Adipocyte (in vitro differentiated cells): ENCODE measurements at regions not wholly inside any gene's neighbourhood (a gene's known extent, or its start where the extent isn't known, plus 50 kb on each side); places are given as distances from the start of the nearest gene placed in this dataset.
"Not testable (repeated sequence)": the region's sequence is repeated elsewhere in the genome, so short reads cannot be mapped to it uniquely, and the experiment has no call there.

Experiments used
- DNase-seq: peaks from one replicate; pipeline ENCODE4 v3.0.0-alpha.2; 2015; ENCODE audit warnings: low read depth
- H3K27me3 ChIP-seq: replicated peaks from 2 replicates; pipeline ENCODE4 v1.7.0; 2013; ENCODE audit warnings: mild to moderate bottlenecking, low read length, moderate library complexity; ENCODE audit not compliant: control insufficient read depth, insufficient read depth
- H3K36me3 ChIP-seq: 2 replicates; pipeline ENCODE4 v1.7.0; 2013; ENCODE audit warnings: low read length, mild to moderate bottlenecking, moderate library complexity; ENCODE audit not compliant: control insufficient read depth, insufficient read depth, severe bottlenecking
- H3K4me1 ChIP-seq: 2 replicates; pipeline ENCODE4 v1.7.0; 2013; ENCODE audit warnings: mild to moderate bottlenecking, low read length, moderate library complexity; ENCODE audit not compliant: control insufficient read depth, insufficient read depth
- H3K4me3 ChIP-seq: 2 replicates; pipeline ENCODE4 v1.7.0; 2013; ENCODE audit warnings: mild to moderate bottlenecking, low read length, moderate library complexity
- H3K9ac ChIP-seq: 2 replicates; pipeline ENCODE4 v1.7.0; 2013; ENCODE audit warnings: mild to moderate bottlenecking, low read length, moderate library complexity
- H3K9me3 ChIP-seq: 2 replicates; pipeline ENCODE4 v1.7.0; 2013; ENCODE audit warnings: mild to moderate bottlenecking, low read length, moderate library complexity; ENCODE audit not compliant: control insufficient read depth

DNA sequence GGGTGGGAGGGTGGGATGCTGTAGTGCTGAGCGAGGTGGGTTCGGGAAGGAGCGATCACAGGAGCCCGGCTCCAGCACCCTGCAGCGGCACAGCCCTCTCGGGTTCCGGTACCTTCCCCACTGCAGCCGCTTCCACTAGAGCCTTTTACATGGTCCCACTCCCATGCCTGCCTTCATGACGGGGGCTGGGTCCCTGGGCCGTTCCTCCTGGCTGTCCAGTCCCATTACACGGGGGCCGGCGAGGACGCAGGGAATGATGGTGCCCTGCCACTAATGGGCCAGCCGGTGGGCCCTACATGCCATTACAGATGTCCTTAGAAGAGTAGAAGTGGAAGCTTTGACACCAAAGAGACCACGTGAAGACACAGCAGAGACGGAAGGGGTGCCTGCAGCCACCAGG lies 104.6 kb upstream of the PPP1R26 start:
- no peak for DNase-seq
- no peaks in the 10 kb centered on the region for H3K4me1 ChIP-seq
- no peak overlapping the region for H3K9ac ChIP-seq
- H3K4me3 ChIP-seq, result no peak overlapping the region
- no peaks in the 10 kb centered on the region for H3K36me3 ChIP-seq
- peaks cover 10% of the 10 kb centered on the region for H3K9me3 ChIP-seq
- peaks cover 43% of the 10 kb centered on the region for H3K27me3 ChIP-seq

DNA sequence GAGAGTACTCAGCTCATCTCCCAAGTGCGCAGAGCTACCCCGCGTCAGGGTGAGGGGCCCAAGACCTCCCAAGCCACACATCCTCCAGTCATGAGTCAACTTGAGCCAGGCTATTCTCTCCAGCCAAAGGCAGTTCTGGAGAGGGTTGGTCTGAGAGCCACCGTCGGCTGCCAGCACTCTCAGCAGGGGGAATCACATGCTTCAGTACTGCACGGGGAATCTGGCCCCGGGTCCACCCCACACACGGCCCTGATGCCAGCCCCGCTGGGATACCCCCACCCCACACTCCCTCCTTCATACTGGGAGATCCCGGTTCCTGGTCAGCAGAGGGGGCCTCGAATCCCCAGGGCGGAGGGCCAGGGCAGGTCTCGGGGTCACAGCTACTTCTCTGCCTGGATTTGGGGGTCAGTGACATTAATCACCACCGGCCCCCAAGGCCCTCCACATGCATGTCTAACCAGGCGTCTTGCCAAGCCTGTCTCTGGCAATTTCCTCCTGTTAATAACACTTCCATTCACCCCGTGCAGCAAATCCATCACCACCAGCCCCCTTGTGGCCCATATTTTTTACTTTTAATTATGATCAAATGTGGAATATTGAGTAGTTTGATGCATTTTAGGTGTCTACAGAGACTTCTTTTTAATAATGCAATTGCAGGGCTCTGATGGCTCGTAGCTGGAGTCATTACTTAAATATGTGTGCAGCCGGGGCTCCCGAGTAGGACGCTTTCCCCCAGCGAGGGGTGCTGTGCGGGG lies 102.9 kb upstream of the PPP1R26 start:
- no peak for DNase-seq
- no peaks in the 10 kb centered on the region for H3K4me1 ChIP-seq
- peaks cover 35% of the 10 kb centered on the region for H3K27me3 ChIP-seq
- H3K9me3 ChIP-seq, result peaks cover 10% of the 10 kb centered on the region
- no peaks in the 10 kb centered on the region for H3K36me3 ChIP-seq
- H3K4me3 ChIP-seq, result no peak overlapping the region
- H3K9ac ChIP-seq, result no peak overlapping the region

DNA sequence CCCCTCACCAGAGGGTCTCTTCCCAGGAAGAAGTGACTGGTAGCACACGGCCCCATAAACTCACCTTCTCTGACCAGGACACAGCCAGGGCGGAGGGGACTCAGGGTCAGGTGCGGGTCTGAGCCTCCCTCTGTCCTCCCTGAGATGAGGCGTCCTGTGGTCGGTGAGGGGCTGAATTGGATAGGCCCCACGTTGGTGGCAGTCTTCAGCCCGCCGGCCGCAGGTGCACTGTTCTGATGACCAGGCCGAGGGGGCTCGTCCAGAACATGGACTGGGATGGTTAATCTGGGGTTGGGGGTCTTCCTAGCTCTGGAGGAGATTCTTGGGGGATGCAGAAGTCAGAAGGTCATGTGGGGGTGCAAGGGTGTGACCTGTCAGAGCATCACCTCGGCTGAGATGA lies 102.2 kb upstream of the PPP1R26 start:
- no peak overlapping the region for H3K9ac ChIP-seq
- H3K4me1 ChIP-seq, result no peaks in the 10 kb centered on the region
- no peak for DNase-seq
- H3K36me3 ChIP-seq, result no peaks in the 10 kb centered on the region
- peaks cover 34% of the 10 kb centered on the region for H3K27me3 ChIP-seq
- H3K9me3 ChIP-seq, result peaks cover 10% of the 10 kb centered on the region
- no peak overlapping the region for H3K4me3 ChIP-seq

DNA sequence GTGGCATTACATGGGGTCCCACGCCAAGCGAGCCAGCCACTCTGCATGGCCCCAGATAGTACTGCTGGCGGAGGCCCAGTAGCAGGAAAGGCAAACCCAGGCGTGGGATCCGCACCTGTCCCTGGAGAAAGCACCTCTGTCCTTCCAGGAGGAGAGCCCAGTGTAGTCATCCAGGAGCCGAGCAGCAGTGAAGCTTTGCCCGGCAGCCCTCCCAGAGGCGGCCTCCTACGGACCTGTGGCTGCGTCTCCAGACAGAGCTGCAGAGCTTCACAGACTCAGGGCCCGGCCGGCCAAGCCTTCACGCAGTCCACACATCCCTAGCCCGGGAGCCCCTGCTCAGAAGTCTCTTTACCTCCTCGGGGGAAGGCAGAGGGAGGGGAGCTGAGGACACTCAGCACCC lies 100.8 kb upstream of the PPP1R26 start:
- Histone ChIP-seq H3K4me3 (no peak overlapping the region), H3K9ac (no peak overlapping the region), H3K27me3 (peaks cover 29% of the 10 kb centered on the region), H3K4me1 (no peaks in the 10 kb centered on the region), H3K36me3 (no peaks in the 10 kb centered on the region), H3K9me3 (peaks cover 10% of the 10 kb centered on the region)
- DNase-seq, result no peak

DNA sequence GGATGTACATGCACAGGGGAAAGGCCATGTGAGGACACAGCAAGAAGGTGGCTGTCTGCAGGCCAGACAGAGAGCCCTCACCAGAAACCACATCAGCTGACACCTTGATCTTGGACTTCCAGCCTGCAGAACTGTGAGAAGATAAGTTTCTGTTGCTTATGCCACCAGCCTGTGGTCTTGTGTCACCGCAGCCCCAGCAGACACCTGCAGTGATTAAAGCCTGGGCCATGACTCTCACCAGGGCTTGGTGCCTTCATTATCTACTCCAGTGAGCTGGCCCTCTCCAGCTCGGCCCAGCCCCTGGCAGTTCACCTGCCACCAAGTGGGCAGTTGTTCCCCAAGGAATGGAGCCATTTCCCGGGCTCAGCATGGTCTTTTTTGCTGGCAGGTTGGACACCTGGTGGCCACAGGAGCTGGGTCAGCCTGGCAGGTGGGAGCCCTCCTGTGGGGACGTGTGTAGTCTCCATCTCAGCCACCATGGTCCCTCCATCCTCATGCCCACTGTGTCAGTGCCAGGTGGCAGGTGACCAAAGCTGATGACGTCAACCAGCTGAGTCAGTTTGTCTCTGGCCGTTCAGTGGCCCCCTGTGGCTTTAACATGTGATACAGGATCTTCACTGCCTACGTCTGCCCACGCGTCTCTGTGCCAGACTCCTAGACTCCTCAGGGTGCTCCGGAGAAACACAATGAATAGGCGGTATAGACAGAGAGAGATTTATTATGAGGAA lies 99.9 kb upstream of the PPP1R26 start:
- Histone ChIP-seq H3K4me3 (no peak overlapping the region), H3K36me3 (no peaks in the 10 kb centered on the region), H3K27me3 (peaks cover 33% of the 10 kb centered on the region), H3K9ac (no peak overlapping the region), H3K9me3 (peaks cover 10% of the 10 kb centered on the region), H3K4me1 (no peaks in the 10 kb centered on the region)
- DNase-seq, result no peak

DNA sequence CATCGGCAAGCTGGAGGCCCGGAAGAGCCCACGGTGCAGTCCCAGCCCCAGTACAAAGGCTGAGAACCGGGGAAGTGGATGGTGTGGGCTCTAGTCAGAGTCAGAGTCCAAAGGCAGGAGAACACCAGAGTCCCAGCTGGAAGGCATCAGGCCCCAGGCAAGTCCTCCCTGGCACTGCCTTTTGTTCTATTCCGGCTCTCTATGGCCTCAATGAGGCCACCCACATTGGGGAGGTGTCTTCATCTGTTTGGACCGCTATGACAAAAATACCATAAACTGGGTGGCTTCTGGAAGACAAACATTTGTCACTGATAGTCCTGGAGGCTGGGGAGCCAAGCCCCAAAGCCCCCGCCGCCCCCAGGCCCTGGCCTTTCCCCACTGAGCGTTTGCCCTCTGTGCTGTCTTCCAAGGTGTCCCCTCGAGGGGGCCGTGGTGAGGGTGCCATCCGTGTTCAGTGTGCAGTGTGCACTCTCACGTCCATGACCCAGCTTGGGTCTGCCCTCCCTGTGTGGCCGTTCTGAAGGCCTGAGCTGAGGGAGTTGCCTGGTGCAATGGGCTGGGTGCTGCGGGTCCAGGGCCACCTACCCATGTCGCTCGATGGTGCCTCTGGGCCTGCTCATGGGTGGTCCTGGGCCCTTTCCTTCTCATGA lies 99.1 kb upstream of the PPP1R26 start:
- Histone ChIP-seq H3K4me3 (no peak overlapping the region), H3K9me3 (peaks cover 10% of the 10 kb centered on the region), H3K9ac (no peak overlapping the region), H3K4me1 (no peaks in the 10 kb centered on the region), H3K27me3 (peaks cover 33% of the 10 kb centered on the region), H3K36me3 (no peaks in the 10 kb centered on the region)
- no peak for DNase-seq

DNA sequence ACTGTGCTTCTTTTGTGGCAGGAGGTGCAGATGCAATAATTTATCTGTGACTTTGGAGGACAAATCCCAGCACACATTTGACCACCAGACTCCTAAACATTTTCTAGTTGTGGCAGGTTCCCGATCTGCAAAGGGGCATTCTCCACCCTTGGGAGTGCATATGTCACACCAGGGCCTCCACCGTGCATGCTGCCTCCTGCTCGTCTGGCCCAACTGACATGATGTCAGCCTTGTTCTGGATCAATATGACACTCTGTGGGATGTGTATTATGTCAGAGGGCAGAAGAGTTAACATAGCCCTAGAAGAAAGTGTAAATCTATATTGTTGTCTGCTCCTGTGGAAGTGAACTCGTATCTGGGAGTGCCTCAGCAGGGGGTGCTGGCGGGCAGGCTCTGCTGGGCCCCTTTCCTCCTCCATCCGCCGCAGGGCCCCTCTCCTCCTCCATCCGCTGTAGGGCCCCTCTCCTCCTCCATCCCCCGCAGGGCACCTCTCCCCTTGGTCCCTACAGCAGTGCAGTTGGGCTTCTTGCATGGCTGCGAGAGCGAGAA lies 97.7 kb upstream of the PPP1R26 start:
- Histone ChIP-seq H3K27me3 (peaks cover 24% of the 10 kb centered on the region), H3K36me3 (no peaks in the 10 kb centered on the region), H3K9me3 (peaks cover 10% of the 10 kb centered on the region), H3K4me1 (no peaks in the 10 kb centered on the region), H3K9ac (no peak overlapping the region), H3K4me3 (no peak overlapping the region)
- no peak for DNase-seq

DNA sequence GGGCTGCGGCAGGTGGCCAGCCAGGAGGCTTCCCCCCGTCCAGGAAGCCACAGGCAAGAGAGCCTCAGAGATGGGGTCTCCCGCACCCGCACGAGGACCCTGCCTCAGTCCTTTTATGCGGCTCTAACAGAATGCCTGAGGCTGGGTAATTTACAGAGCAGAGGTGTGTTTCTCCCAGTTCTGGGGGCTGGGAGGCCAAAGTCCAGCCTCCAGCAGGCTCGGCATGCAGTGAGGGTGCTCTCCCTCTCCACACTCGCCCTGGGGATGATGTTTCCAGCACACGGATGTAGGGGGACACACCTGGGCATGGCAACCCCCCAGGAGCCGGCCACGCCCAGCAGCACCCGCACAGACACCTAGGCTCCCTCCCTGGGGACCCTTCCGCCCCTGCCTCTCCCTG lies 95.4 kb upstream of the PPP1R26 start:
- Histone ChIP-seq H3K4me3 (no peak overlapping the region), H3K36me3 (no peaks in the 10 kb centered on the region), H3K27me3 (peaks cover 9% of the 10 kb centered on the region), H3K9ac (no peak overlapping the region), H3K9me3 (peaks cover 6% of the 10 kb centered on the region), H3K4me1 (no peaks in the 10 kb centered on the region)
- DNase-seq, result no peak

DNA sequence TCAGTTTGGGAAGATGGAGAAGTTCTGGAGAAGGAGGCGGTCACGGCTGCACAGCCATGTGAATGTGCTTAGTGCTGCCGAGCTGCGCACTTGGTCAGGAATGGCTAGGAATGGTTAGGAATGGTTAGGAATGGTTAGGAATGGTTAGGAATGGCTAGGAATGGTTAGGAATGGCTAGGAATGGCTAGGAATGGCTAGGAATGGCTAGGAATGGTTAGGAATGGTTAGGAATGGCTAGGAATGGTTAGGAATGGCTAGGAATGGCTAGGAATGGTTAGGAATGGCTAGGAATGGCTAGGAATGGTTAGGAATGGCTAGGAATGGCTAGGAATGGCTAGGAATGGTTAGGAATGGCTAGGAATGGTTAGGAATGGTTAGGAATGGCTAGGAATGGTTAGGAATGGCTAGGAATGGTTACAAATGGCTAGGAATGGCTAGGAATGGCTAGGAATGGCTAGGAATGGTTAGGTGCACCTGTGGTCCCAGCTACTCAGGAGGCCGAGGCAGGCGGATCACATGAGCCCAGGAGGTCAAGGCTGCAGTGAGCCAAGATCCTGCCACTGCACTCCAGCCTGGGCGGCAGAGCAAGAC lies 94.7 kb upstream of the PPP1R26 start:
- H3K27me3 ChIP-seq, result peaks cover 14% of the 10 kb centered on the region
- DNase-seq, H3K4me1 ChIP-seq, H3K4me3 ChIP-seq, H3K9ac ChIP-seq, H3K9me3 ChIP-seq, H3K36me3 ChIP-seq: not testable (repeated sequence)

DNA sequence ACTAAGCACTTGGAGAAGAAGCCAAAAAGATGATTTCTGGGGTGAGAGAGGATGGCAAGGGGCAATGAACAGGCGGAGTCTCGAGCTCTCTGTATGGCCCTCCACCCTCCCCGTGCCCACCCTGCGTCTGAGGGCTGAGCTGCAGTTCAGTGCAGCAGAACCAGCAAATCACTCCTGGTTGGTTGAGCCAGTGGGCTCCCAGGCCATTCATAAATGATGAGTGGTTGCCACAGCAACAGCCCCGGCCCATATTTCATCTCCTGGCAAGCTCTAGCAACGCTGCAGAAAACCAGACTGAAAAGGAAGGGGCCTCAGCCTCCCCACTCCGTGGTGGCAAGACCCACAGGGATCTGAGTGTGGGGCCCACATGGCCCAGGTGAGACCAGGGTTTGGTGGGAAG lies 93.8 kb upstream of the PPP1R26 start:
- no peak for DNase-seq
- Histone ChIP-seq H3K9ac (no peak overlapping the region), H3K27me3 (peaks cover 14% of the 10 kb centered on the region), H3K4me3 (no peak overlapping the region), H3K4me1 (no peaks in the 10 kb centered on the region), H3K9me3 (no peaks in the 10 kb centered on the region), H3K36me3 (no peaks in the 10 kb centered on the region)

DNA sequence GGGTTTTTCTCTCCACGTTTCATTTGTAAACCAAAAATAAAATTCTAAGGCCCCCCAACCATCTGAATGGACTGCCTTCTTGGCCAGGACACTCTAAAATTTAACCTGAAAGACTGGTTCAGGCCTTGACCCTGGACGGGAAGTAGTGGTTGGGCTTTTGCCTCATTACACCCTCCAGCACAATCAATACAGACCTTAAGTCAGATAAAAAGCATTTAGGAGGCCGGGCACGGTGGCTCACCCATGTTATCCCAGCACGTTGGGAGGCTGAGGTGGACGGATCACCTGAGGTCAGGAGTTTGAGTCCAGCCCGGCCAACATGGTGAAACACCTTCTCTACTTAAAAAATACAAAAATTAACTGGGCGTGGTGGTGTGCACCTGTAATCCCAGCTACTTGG lies 91.6 kb upstream of the PPP1R26 start:
- Histone ChIP-seq H3K27me3 (peaks cover 13% of the 10 kb centered on the region), H3K4me1 (no peaks in the 10 kb centered on the region), H3K36me3 (no peaks in the 10 kb centered on the region), H3K9me3 (no peaks in the 10 kb centered on the region), H3K4me3 (no peak overlapping the region), H3K9ac (no peak overlapping the region)
- DNase-seq, result no peak
